ENCODE measurements at regions not wholly inside any gene's neighbourhood (a gene's known extent, or its start where the extent isn't known, plus 50 kb on each side); places are given as distances from the start of the nearest gene placed in this dataset.

GRCh38 chr1:55685560-55685959 lies 470.4 kb upstream of the USP24 start:
- H3K27ac Mint-ChIP-seq: no peak overlapping the region
- H3K36me3 Mint-ChIP-seq (ENCODE audit: low read depth): no peaks in the 10 kb centered on the region
- no peaks in the 10 kb centered on the region for H3K9me3 Mint-ChIP-seq
- H3K4me3 Mint-ChIP-seq: no peak overlapping the region
- H3K4me1 Mint-ChIP-seq (ENCODE audit: low read depth): no peaks in the 10 kb centered on the region
- H3K27me3 Mint-ChIP-seq (ENCODE audit: low read depth): no peaks in the 10 kb centered on the region
- DNase-seq (ENCODE audit: low spot score): no peak

- no peak for DNase-seq (ENCODE audit: low spot score)
- Mint-ChIP-seq H3K27me3 (ENCODE audit: low read depth) (no peaks in the 10 kb centered on the region), H3K4me3 (no peak overlapping the region), H3K36me3 (ENCODE audit: low read depth) (no peaks in the 10 kb centered on the region), H3K4me1 (ENCODE audit: low read depth) (no peaks in the 10 kb centered on the region), H3K27ac (no peak overlapping the region), H3K9me3 (no peaks in the 10 kb centered on the region)
These were observed 469.0 kb upstream of the USP24 start for GRCh38 chr1:55684131-55684650.

GRCh38 chr1:55682198-55682597 lies 467.0 kb upstream of the USP24 start:
- Mint-ChIP-seq H3K4me1 (ENCODE audit: low read depth) (no peaks in the 10 kb centered on the region), H3K27ac (no peak overlapping the region), H3K27me3 (ENCODE audit: low read depth) (no peaks in the 10 kb centered on the region), H3K36me3 (ENCODE audit: low read depth) (no peaks in the 10 kb centered on the region), H3K9me3 (no peaks in the 10 kb centered on the region), H3K4me3 (no peak overlapping the region)
- no peak for DNase-seq (ENCODE audit: low spot score)

- Mint-ChIP-seq H3K4me3 (no peak overlapping the region), H3K4me1 (ENCODE audit: low read depth) (no peaks in the 10 kb centered on the region), H3K27ac (no peak overlapping the region), H3K36me3 (ENCODE audit: low read depth) (no peaks in the 10 kb centered on the region), H3K9me3 (no peaks in the 10 kb centered on the region), H3K27me3 (ENCODE audit: low read depth) (no peaks in the 10 kb centered on the region)
- DNase-seq (ENCODE audit: low spot score): no peak
These were observed 464.8 kb upstream of the USP24 start for GRCh38 chr1:55679971-55680370.

GRCh38 chr1:55673416-55673815 lies 458.3 kb upstream of the USP24 start:
- no peak overlapping the region for H3K27ac Mint-ChIP-seq
- no peaks in the 10 kb centered on the region for H3K9me3 Mint-ChIP-seq
- no peak overlapping the region for H3K4me3 Mint-ChIP-seq
- H3K36me3 Mint-ChIP-seq (ENCODE audit: low read depth): no peaks in the 10 kb centered on the region
- no peaks in the 10 kb centered on the region for H3K27me3 Mint-ChIP-seq (ENCODE audit: low read depth)
- DNase-seq (ENCODE audit: low spot score): no peak
- H3K4me1 Mint-ChIP-seq (ENCODE audit: low read depth): no peaks in the 10 kb centered on the region

GRCh38 chr1:55670331-55671082 lies 455.3 kb upstream of the USP24 start:
- no peak for DNase-seq (ENCODE audit: low spot score)
- Mint-ChIP-seq H3K9me3 (no peaks in the 10 kb centered on the region), H3K27ac (no peak overlapping the region), H3K4me3 (no peak overlapping the region), H3K36me3 (ENCODE audit: low read depth) (no peaks in the 10 kb centered on the region), H3K27me3 (ENCODE audit: low read depth) (no peaks in the 10 kb centered on the region), H3K4me1 (ENCODE audit: low read depth) (no peaks in the 10 kb centered on the region)

- DNase-seq (ENCODE audit: low spot score): no peak
- H3K27me3 Mint-ChIP-seq (ENCODE audit: low read depth): no peaks in the 10 kb centered on the region
- H3K4me3 Mint-ChIP-seq: no peak overlapping the region
- H3K4me1 Mint-ChIP-seq (ENCODE audit: low read depth): no peaks in the 10 kb centered on the region
- no peaks in the 10 kb centered on the region for H3K36me3 Mint-ChIP-seq (ENCODE audit: low read depth)
- H3K9me3 Mint-ChIP-seq: no peaks in the 10 kb centered on the region
- H3K27ac Mint-ChIP-seq: no peak overlapping the region
These were observed 454.1 kb upstream of the USP24 start for GRCh38 chr1:55669293-55669692.

- peaks cover 4% of the 10 kb centered on the region for H3K9me3 Mint-ChIP-seq
- DNase-seq (ENCODE audit: low spot score): no peak
- no peaks in the 10 kb centered on the region for H3K4me1 Mint-ChIP-seq (ENCODE audit: low read depth)
- no peaks in the 10 kb centered on the region for H3K36me3 Mint-ChIP-seq (ENCODE audit: low read depth)
- H3K4me3 Mint-ChIP-seq: no peak overlapping the region
- H3K27ac Mint-ChIP-seq: no peak overlapping the region
- no peaks in the 10 kb centered on the region for H3K27me3 Mint-ChIP-seq (ENCODE audit: low read depth)
These were observed 447.7 kb upstream of the USP24 start for GRCh38 chr1:55662875-55663274.

- H3K36me3 Mint-ChIP-seq (ENCODE audit: low read depth): no peaks in the 10 kb centered on the region
- no peaks in the 10 kb centered on the region for H3K4me1 Mint-ChIP-seq (ENCODE audit: low read depth)
- no peaks in the 10 kb centered on the region for H3K27me3 Mint-ChIP-seq (ENCODE audit: low read depth)
- peaks cover 4% of the 10 kb centered on the region for H3K9me3 Mint-ChIP-seq
- no peak overlapping the region for H3K27ac Mint-ChIP-seq
- no peak overlapping the region for H3K4me3 Mint-ChIP-seq
- DNase-seq (ENCODE audit: low spot score): no peak
These were observed 443.8 kb upstream of the USP24 start for GRCh38 chr1:55658917-55659316.

GRCh38 chr1:55654750-55655149 lies 439.6 kb upstream of the USP24 start:
- Mint-ChIP-seq H3K4me1 (ENCODE audit: low read depth) (no peaks in the 10 kb centered on the region), H3K36me3 (ENCODE audit: low read depth) (no peaks in the 10 kb centered on the region), H3K4me3 (no peak overlapping the region), H3K27me3 (ENCODE audit: low read depth) (no peaks in the 10 kb centered on the region), H3K27ac (no peak overlapping the region), H3K9me3 (no peaks in the 10 kb centered on the region)
- no peak for DNase-seq (ENCODE audit: low spot score)

- Mint-ChIP-seq H3K4me3 (no peak overlapping the region), H3K36me3 (ENCODE audit: low read depth) (no peaks in the 10 kb centered on the region), H3K4me1 (ENCODE audit: low read depth) (no peaks in the 10 kb centered on the region), H3K9me3 (no peaks in the 10 kb centered on the region), H3K27me3 (ENCODE audit: low read depth) (no peaks in the 10 kb centered on the region), H3K27ac (no peak overlapping the region)
- DNase-seq (ENCODE audit: low spot score): no peak
These were observed 439.0 kb upstream of the USP24 start for GRCh38 chr1:55654171-55654570.

- no peaks in the 10 kb centered on the region for H3K36me3 Mint-ChIP-seq (ENCODE audit: low read depth)
- no peaks in the 10 kb centered on the region for H3K4me1 Mint-ChIP-seq (ENCODE audit: low read depth)
- H3K27ac Mint-ChIP-seq: no peak overlapping the region
- H3K9me3 Mint-ChIP-seq: no peaks in the 10 kb centered on the region
- H3K4me3 Mint-ChIP-seq: no peak overlapping the region
- no peak for DNase-seq (ENCODE audit: low spot score)
- no peaks in the 10 kb centered on the region for H3K27me3 Mint-ChIP-seq (ENCODE audit: low read depth)
These were observed 435.3 kb upstream of the USP24 start for GRCh38 chr1:55650444-55650843.

- H3K4me1 Mint-ChIP-seq (ENCODE audit: low read depth): no peaks in the 10 kb centered on the region
- H3K36me3 Mint-ChIP-seq (ENCODE audit: low read depth): no peaks in the 10 kb centered on the region
- no peak for DNase-seq (ENCODE audit: low spot score)
- H3K4me3 Mint-ChIP-seq: no peak overlapping the region
- no peak overlapping the region for H3K27ac Mint-ChIP-seq
- no peaks in the 10 kb centered on the region for H3K9me3 Mint-ChIP-seq
- H3K27me3 Mint-ChIP-seq (ENCODE audit: low read depth): no peaks in the 10 kb centered on the region
These were observed 431.0 kb upstream of the USP24 start for GRCh38 chr1:55646181-55646580.

- no peaks in the 10 kb centered on the region for H3K9me3 Mint-ChIP-seq
- H3K36me3 Mint-ChIP-seq (ENCODE audit: low read depth): no peaks in the 10 kb centered on the region
- no peaks in the 10 kb centered on the region for H3K4me1 Mint-ChIP-seq (ENCODE audit: low read depth)
- no peak overlapping the region for H3K4me3 Mint-ChIP-seq
- no peak overlapping the region for H3K27ac Mint-ChIP-seq
- no peak for DNase-seq (ENCODE audit: low spot score)
- H3K27me3 Mint-ChIP-seq (ENCODE audit: low read depth): no peaks in the 10 kb centered on the region
These were observed 430.1 kb upstream of the USP24 start for GRCh38 chr1:55645270-55645669.

GRCh38 chr1:55641947-55642346 lies 426.8 kb upstream of the USP24 start:
- Mint-ChIP-seq H3K4me3 (no peak overlapping the region), H3K4me1 (ENCODE audit: low read depth) (no peaks in the 10 kb centered on the region), H3K27ac (no peak overlapping the region)

More at GRCh38 chr1:55641947-55642346, 426.8 kb upstream of the USP24 start:
- Mint-ChIP-seq H3K36me3 (ENCODE audit: low read depth) (no peaks in the 10 kb centered on the region), H3K27me3 (ENCODE audit: low read depth) (no peaks in the 10 kb centered on the region), H3K9me3 (no peaks in the 10 kb centered on the region)
- no peak for DNase-seq (ENCODE audit: low spot score)
